Left lung (tissue), 4 donors: ENCODE measurements at regions not wholly inside any gene's neighbourhood (a gene's known extent, or its start where the extent isn't known, plus 50 kb on each side); places are given as distances from the start of the nearest gene placed in this dataset.

Experiments
- ATAC-seq: fragments of 200-7000 bp; cut with Tn5 transposase; one replicate; pipeline ENCODE4 v1.9.1; 2020; ENCODE audit warnings: moderate library complexity
- DNase-seq, 4 donors: peaks; one replicate each; pipeline ENCODE4 v3.0.0-alpha.2; 2013 to 2020
- H3K27ac ChIP-seq, 2 donors: fragments of 200-600 bp; sonication (generic) in 1 of 2; one replicate each; pipeline versions ENCODE4 v1.5.0 to v1.8.0; 2020 to 2021
- H3K27me3 ChIP-seq, 2 donors: fragments of 200-600 bp; sonication (generic) in 1 of 2; one replicate each; pipeline versions ENCODE4 v1.5.0 to v1.8.0; 2020 to 2021
- H3K36me3 ChIP-seq, 2 donors: fragments of 200-600 bp; sonication (generic) in 1 of 2; one replicate each; pipeline versions ENCODE4 v1.5.0 to v1.8.0; 2020 to 2021
- H3K4me1 ChIP-seq, 2 donors: fragments of 200-600 bp; one replicate each; pipeline ENCODE4 v1.8.0; 2021
- H3K4me3 ChIP-seq, 2 donors: fragments of 200-600 bp; sonication (generic) in 1 of 2; one replicate each; pipeline versions ENCODE4 v1.5.0 to v1.8.0; 2020 to 2021; ENCODE audit warnings: mild to moderate bottlenecking in 1 of 2
- H3K9me3 ChIP-seq, 2 donors: fragments of 200-600 bp; sonication (generic) in 1 of 2; one replicate each; pipeline versions ENCODE4 v1.5.0 to v1.8.0; 2020 to 2021
- CTCF ChIP-seq, 2 donors: fragments of 200-600 bp; sonication (generic) in 1 of 2; IDR thresholded peaks; one replicate each; pipeline versions ENCODE4 v1.5.0 to v1.8.0; 2021; ENCODE audit warnings: antibody characterized with exemption in 2 of 2
- intact Hi-C, 2 donors: fragments of 100-400 bp; cut with DNase I; formaldehyde crosslinking; loops; one replicate each; pipeline versions ENCODE4 v1.11.2 to v1.14.2; 2022
- donor health status: DM: no; HTN: yes; CAD: no.
- donor health status: DM: no; HTN: no; CAD: no.

- Histone ChIP-seq H3K4me3 (no peak overlapping the region), H3K27ac (no peak overlapping the region), H3K9me3 (no peaks in the 10 kb centered on the region), H3K36me3 (no peaks in the 10 kb centered on the region), H3K27me3 (no peaks in the 10 kb centered on the region), H3K4me1 (no peaks in the 10 kb centered on the region)
- TF ChIP-seq CTCF (IDR thresholded peaks at IDR 0.05): no peak
- ATAC-seq (no peak), DNase-seq (no peak)
- intact Hi-C loops: no loop called here
Observed at GRCh38 chr2:4673025-4673489, 969.7 kb downstream of the DCDC2C start.

- H3K4me3 ChIP-seq: no peak overlapping the region
- no peak overlapping the region for H3K27ac ChIP-seq
- no peak for ATAC-seq
- no peaks in the 10 kb centered on the region for H3K9me3 ChIP-seq
- no peak for TF ChIP-seq CTCF (IDR thresholded peaks at IDR 0.05)
- H3K36me3 ChIP-seq: no peaks in the 10 kb centered on the region
- DNase-seq: peak in 1 of 4 donors; percentile 49
- H3K27me3 ChIP-seq: no peaks in the 10 kb centered on the region
- intact Hi-C loops: no loop called here
- H3K4me1 ChIP-seq: no peaks in the 10 kb centered on the region
Observed at GRCh38 chr2:4674007-4674406, 970.6 kb downstream of the DCDC2C start.

GRCh38 chr2:4675295-4675694 is 971.9 kb downstream of the DCDC2C start:
- intact Hi-C loops: no loop called here
- TF ChIP-seq CTCF (IDR thresholded peaks at IDR 0.05): no peak
- Histone ChIP-seq H3K4me3 (no peak overlapping the region), H3K27me3 (no peaks in the 10 kb centered on the region), H3K9me3 (no peaks in the 10 kb centered on the region), H3K27ac (no peak overlapping the region), H3K4me1 (no peaks in the 10 kb centered on the region), H3K36me3 (no peaks in the 10 kb centered on the region)
- DNase-seq (peak in 1 of 4 donors; percentile 57), ATAC-seq (no peak)

GRCh38 chr2:4678927-4679326 is 975.6 kb downstream of the DCDC2C start:
- H3K9me3 ChIP-seq: no peaks in the 10 kb centered on the region
- no peak for TF ChIP-seq CTCF (IDR thresholded peaks at IDR 0.05)
- intact Hi-C loops: no loop called here
- H3K27me3 ChIP-seq: no peaks in the 10 kb centered on the region
- H3K27ac ChIP-seq: no peak overlapping the region
- no peak overlapping the region for H3K4me3 ChIP-seq
- no peak for ATAC-seq
- H3K4me1 ChIP-seq: no peaks in the 10 kb centered on the region
- no peak for DNase-seq
- no peaks in the 10 kb centered on the region for H3K36me3 ChIP-seq

- H3K9me3 ChIP-seq: no peaks in the 10 kb centered on the region
- intact Hi-C loops: no loop called here
- no peaks in the 10 kb centered on the region for H3K4me1 ChIP-seq
- DNase-seq (no peak), ATAC-seq (no peak)
- H3K27ac ChIP-seq: no peak overlapping the region
- no peak overlapping the region for H3K4me3 ChIP-seq
- no peaks in the 10 kb centered on the region for H3K36me3 ChIP-seq
- TF ChIP-seq CTCF (IDR thresholded peaks at IDR 0.05): no peak
- H3K27me3 ChIP-seq: no peaks in the 10 kb centered on the region
Observed at GRCh38 chr2:4679391-4679790, 976.0 kb downstream of the DCDC2C start.
